OCI-LY1 (cell line): ENCODE measurements at regions not wholly inside any gene's neighbourhood (a gene's known extent, or its start where the extent isn't known, plus 50 kb on each side); places are given as distances from the start of the nearest gene placed in this dataset.

Source experiments
- H2AFZ ChIP-seq: fragments of 200-600 bp; sonication (generic), shearing (Covaris generic); 2 replicates; pipeline ENCODE4 v1.6.0; 2014; ENCODE audit warnings: antibody characterized with exemption, mild to moderate bottlenecking, low read length
- H3F3A ChIP-seq: fragments of 200-600 bp; sonication (generic), shearing (Covaris generic); 2 replicates; pipeline ENCODE4 v1.6.0; 2014; ENCODE audit warnings: mild to moderate bottlenecking, antibody characterized with exemption, low read length, moderate library complexity; ENCODE audit not compliant: insufficient read depth
- H3K27ac ChIP-seq: fragments of 200-600 bp; sonication (generic); 2 replicates; pipeline ENCODE4 v1.5.1; 2014; ENCODE audit warnings: low read length, mixed run types, mild to moderate bottlenecking, low read depth; ENCODE audit not compliant: poor library complexity, severe bottlenecking
- H3K27me3 ChIP-seq: fragments of 200-600 bp; sonication (generic); 2 replicates; pipeline ENCODE4 v1.6.0; 2014; ENCODE audit warnings: antibody characterized with exemption, mild to moderate bottlenecking, low read length, moderate library complexity; ENCODE audit not compliant: insufficient read depth
- H3K36me3 ChIP-seq: fragments of 200-600 bp; sonication (generic); 2 replicates; pipeline ENCODE4 v1.6.1; 2014; ENCODE audit warnings: mild to moderate bottlenecking, antibody characterized with exemption, low read length, moderate library complexity, mixed read lengths; ENCODE audit not compliant: insufficient read depth
- H3K4me1 ChIP-seq: fragments of 200-600 bp; sonication (generic); 2 replicates; pipeline ENCODE4 v1.5.1; 2014; ENCODE audit warnings: mild to moderate bottlenecking, low read length, moderate library complexity; ENCODE audit not compliant: insufficient read depth, severe bottlenecking
- H3K4me2 ChIP-seq: fragments of 200-600 bp; sonication (generic), shearing (Covaris generic); 2 replicates; pipeline ENCODE4 v1.6.1; 2014; ENCODE audit warnings: low read length
- H3K4me3 ChIP-seq: fragments of 200-600 bp; sonication (generic); 2 replicates; pipeline ENCODE4 v1.5.1; 2014; ENCODE audit warnings: low read length, low read depth, mild to moderate bottlenecking, mixed read lengths; ENCODE audit not compliant: poor library complexity, severe bottlenecking
- H3K79me2 ChIP-seq: fragments of 200-600 bp; shearing (Covaris generic); 2 replicates; pipeline ENCODE4 v1.6.1; 2016; ENCODE audit warnings: mixed run types, low read length, mixed read lengths; ENCODE audit not compliant: insufficient read depth
- H3K9ac ChIP-seq: fragments of 200-600 bp; sonication (generic), shearing (Covaris generic); 2 replicates; pipeline ENCODE4 v1.6.1; 2014; ENCODE audit warnings: mild to moderate bottlenecking, low read length, mixed read lengths
- H3K9me2 ChIP-seq: fragments of 200-600 bp; sonication (generic), shearing (Covaris generic); 2 replicates; pipeline ENCODE4 v1.6.1; 2014; ENCODE audit warnings: low read depth, mild to moderate bottlenecking, low read length, mixed read lengths
- H3K9me3 ChIP-seq: fragments of 200-600 bp; shearing (Covaris generic); 2 replicates; pipeline ENCODE4 v1.6.1; 2014; ENCODE audit warnings: low read length, mixed read lengths
- H4K20me1 ChIP-seq: fragments of 200-600 bp; sonication (generic), shearing (Covaris generic); 2 replicates; pipeline ENCODE4 v1.6.0; 2016; ENCODE audit warnings: mild to moderate bottlenecking, low read length; ENCODE audit not compliant: insufficient read depth
- CTCF ChIP-seq: fragments of 200-600 bp; sonication (generic), shearing (Covaris generic); IDR thresholded peaks from 2 replicates; pipeline ENCODE4 v1.5.1; 2017; ENCODE audit warnings: mild to moderate bottlenecking, antibody characterized with exemption, low read length, moderate library complexity, mixed read lengths
- EZH2 ChIP-seq: fragments of 200-600 bp; sonication (generic), shearing (Covaris generic); IDR thresholded peaks from 2 replicates; pipeline ENCODE4 v1.8.0; 2017; ENCODE audit warnings: borderline replicate concordance, mixed run types, mild to moderate bottlenecking, antibody characterized with exemption, low read length, moderate library complexity, mixed read lengths

DNA sequence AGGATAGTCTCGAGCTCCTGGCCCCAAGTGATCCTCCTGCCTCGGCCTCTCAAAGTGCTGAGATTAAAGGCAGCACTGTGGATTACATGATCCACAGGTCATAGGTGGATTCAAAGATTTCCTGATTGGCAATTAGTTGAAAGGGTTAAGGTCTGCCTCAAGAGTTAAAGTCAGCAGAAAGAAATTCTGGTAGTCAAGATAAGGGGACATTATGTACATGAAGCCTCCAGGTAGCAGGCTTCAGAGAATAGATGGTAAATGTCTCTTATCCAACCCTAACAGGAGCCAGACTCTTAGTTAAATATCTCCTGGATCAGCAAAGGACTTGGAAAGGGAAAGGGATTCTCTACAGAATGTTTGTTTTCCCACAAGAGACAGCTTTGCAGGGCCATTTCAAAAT lies 93.7 kb downstream of the SKIDA1 start:
- H3K9ac ChIP-seq: no peak overlapping the region
- H3K9me3 ChIP-seq: no peaks in the 10 kb centered on the region
- H3K27me3 ChIP-seq: no peaks in the 10 kb centered on the region
- TF ChIP-seq EZH2 (no peak), CTCF (no peak)
- no peaks in the 10 kb centered on the region for H3F3A ChIP-seq
- no peaks in the 10 kb centered on the region for H3K4me1 ChIP-seq
- no peaks in the 10 kb centered on the region for H3K36me3 ChIP-seq
- no peak overlapping the region for H3K4me3 ChIP-seq
- H3K9me2 ChIP-seq: no peaks in the 10 kb centered on the region
- H4K20me1 ChIP-seq: no peaks in the 10 kb centered on the region
- no peak overlapping the region for H2AFZ ChIP-seq
- H3K79me2 ChIP-seq: no peaks in the 10 kb centered on the region
- H3K27ac ChIP-seq: no peak overlapping the region
- no peak overlapping the region for H3K4me2 ChIP-seq

GRCh38 chr10:21427804-21428481 lies 97.5 kb downstream of the SKIDA1 start:
- no peak overlapping the region for H2AFZ ChIP-seq
- H3K36me3 ChIP-seq: no peaks in the 10 kb centered on the region
- no peaks in the 10 kb centered on the region for H3K27me3 ChIP-seq
- H3K79me2 ChIP-seq: no peaks in the 10 kb centered on the region
- H3K9me3 ChIP-seq: no peaks in the 10 kb centered on the region
- H3K9ac ChIP-seq: no peak overlapping the region
- TF ChIP-seq CTCF (no peak), EZH2 (no peak)
- H3K27ac ChIP-seq: no peak overlapping the region
- H3K4me3 ChIP-seq: no peak overlapping the region
- H3F3A ChIP-seq: no peaks in the 10 kb centered on the region
- no peak overlapping the region for H3K4me2 ChIP-seq
- H4K20me1 ChIP-seq: no peaks in the 10 kb centered on the region
- no peaks in the 10 kb centered on the region for H3K9me2 ChIP-seq
- H3K4me1 ChIP-seq: no peaks in the 10 kb centered on the region

DNA sequence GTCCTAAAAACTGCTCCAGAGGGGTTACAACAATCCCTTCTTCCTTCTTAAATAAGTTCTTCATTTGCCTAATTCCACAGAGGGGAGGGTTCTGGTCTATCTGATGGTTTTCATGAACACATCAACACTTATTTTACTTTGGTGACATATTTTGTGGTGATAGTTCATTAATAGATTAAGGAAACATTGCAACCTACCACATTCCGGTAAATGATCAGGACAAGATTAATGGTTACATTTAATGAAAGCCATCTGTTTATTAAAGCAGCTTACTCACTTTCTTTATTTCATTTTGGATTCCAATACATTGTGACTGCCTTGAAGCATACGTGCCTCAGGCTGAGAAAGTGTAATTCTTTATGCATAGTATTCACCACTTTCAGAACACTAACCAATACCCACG lies 101.0 kb downstream of the SKIDA1 start:
- no peaks in the 10 kb centered on the region for H3K36me3 ChIP-seq
- H3K4me1 ChIP-seq: no peaks in the 10 kb centered on the region
- H3K9me3 ChIP-seq: no peaks in the 10 kb centered on the region
- no peak overlapping the region for H2AFZ ChIP-seq
- no peaks in the 10 kb centered on the region for H3F3A ChIP-seq
- no peaks in the 10 kb centered on the region for H4K20me1 ChIP-seq
- no peak overlapping the region for H3K4me2 ChIP-seq
- H3K27me3 ChIP-seq: no peaks in the 10 kb centered on the region
- H3K4me3 ChIP-seq: no peak overlapping the region
- no peak for TF ChIP-seq EZH2
- H3K9me2 ChIP-seq: no peaks in the 10 kb centered on the region
- no peak overlapping the region for H3K9ac ChIP-seq
- H3K27ac ChIP-seq: no peak overlapping the region
- no peaks in the 10 kb centered on the region for H3K79me2 ChIP-seq

GRCh38 chr10:21423850-21424249 lies 101.6 kb downstream of the SKIDA1 start:
- H3K4me2 ChIP-seq: no peak overlapping the region
- H3K9me2 ChIP-seq: no peaks in the 10 kb centered on the region
- no peak overlapping the region for H2AFZ ChIP-seq
- no peak overlapping the region for H3K4me3 ChIP-seq
- no peaks in the 10 kb centered on the region for H3K36me3 ChIP-seq
- H3F3A ChIP-seq: no peaks in the 10 kb centered on the region
- no peak overlapping the region for H3K27ac ChIP-seq
- H3K9ac ChIP-seq: no peak overlapping the region
- no peak for TF ChIP-seq EZH2
- no peak for TF ChIP-seq CTCF
- no peaks in the 10 kb centered on the region for H3K27me3 ChIP-seq
- no peaks in the 10 kb centered on the region for H3K4me1 ChIP-seq
- no peaks in the 10 kb centered on the region for H4K20me1 ChIP-seq
- no peaks in the 10 kb centered on the region for H3K9me3 ChIP-seq
- no peaks in the 10 kb centered on the region for H3K79me2 ChIP-seq
